ENCODE measurements at regions not wholly inside any gene's neighbourhood (a gene's known extent, or its start where the extent isn't known, plus 50 kb on each side); places are given as distances from the start of the nearest gene placed in this dataset.

DNA sequence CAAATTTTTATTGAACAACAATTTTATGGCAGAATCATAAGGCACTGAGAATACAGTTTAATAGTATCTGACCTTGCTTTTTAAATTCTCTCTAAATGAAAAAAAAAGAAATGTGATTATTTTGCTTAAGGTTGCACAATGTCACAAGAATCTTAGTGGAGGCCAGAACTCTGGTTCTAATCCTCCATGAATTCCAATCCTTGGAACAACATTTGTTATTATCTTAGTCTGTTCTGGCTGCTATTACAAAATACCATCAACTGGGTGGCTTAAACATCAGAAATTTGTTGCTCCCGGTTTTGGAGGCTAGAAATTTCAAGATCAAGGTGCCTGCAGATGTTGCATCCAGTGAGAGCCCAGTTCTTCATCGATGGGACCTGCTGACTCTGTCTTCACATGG, 158.2 kb upstream of the POM121L12 start:
- no peak for DNase-seq

DNA sequence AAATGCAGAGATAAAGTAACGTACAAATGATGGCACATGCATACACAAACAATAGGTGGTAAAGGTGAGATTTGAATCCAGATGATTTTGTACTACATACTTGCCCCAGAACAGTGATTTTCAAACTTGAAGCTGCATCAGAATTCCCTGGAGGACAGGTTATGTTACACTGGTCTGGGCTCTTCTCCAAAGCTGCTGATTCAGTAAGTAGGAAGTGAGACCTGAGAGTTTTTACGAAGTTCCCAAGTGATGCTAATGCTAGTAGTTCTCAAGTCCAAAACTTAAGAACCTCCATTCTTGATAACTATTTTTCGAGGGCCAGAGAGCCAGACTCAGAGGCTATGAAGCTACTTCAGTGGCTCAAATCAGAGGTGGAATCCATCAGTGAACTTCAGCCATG, 159.0 kb upstream of the POM121L12 start:
- DNase-seq, result no peak

DNA sequence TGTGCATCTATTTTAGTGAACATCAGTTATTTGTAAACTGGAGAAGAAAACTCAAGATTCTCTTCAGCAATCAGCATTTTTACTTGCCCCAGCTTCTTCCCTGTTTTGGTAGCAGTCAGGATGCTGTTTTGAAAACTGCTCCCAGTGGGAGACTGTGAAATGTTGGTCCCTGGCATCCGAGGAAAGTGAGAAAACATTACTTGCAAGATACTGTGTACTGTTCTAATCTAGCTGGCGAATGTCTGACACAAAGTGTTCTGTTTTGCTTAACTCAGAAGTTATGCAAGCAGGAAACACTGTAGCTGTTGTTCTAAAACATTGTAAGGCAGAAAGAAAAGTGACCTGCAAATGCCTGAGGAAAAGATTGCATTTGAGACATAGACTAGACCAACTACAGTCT, 171.8 kb upstream of the POM121L12 start:
- DNase-seq, result no peak

DNA sequence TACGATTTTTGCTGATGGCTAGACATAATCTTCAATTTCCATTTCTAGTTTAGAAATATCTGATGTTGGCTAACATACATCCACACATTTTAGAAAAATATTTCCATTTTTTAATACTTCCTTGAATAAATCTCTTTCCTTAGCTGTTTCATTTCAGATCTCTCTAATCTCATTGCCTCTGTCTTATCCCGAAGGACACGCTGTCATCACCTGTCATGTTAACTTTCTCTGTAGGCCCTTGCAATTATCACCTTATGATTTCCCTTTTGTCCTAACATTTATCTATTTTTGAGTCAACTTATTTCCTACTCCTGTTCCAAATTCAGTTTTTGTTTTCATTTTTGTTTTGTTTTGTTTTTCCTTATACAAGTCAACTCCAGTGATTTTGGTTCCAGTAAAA, 173.1 kb upstream of the POM121L12 start:
- DNase-seq, result no peak

DNA sequence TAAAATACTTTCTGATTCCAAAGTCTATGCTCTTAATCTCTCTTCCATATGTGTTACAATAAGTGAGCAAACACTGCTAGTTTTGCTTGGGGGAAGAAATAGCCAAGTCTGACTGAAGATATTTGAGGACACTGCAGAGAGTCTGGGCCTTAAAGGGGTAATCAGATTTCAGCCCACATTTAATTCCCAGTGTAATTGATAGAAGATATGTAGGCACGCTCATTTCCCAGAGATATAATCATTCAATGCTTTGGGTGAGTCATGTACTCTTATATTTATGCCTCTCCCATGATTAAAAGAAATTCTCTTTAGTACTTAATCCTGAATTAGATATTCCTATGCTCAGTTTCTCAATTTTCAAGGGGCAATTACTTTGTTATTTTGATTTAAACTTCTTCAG, 178.1 kb upstream of the POM121L12 start:
- DNase-seq, result no peak

DNA sequence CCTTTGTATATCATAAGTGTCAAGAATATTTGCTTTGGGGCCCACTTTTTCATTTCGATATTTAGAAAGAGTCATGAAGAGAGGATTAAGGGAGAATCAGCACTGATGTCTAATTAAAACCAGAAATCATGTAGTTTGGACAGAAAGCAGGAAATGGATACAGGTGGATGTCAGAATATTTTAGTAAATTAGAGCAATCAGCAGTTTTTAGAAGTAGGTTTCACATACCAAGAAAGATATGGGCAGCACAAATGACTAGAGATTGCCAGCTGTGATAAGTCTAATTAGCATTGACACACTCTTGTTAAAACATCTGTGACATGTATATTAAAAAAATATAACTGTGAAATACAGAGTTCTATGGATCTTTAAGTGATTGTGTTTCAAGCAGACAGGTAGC, 180.8 kb upstream of the POM121L12 start:
- DNase-seq, result no peak

DNA sequence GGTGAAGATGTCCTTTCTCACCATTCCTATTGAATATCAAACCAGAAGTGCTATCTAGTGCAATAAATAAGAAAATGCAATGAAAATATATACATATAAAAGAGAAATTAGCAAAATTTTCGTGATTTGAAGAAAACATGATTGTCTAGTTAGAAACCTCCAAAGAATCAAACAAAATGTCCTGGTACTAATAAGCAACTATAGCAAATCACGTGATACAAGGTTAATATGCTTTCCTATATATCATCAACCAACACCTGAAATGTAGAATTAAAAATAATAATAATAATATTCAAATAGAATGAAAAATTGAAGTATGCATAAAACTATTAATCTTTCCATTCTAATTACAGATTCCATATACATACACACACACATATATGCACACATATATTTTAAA, 183.9 kb upstream of the POM121L12 start:
- DNase-seq, result no peak

DNA sequence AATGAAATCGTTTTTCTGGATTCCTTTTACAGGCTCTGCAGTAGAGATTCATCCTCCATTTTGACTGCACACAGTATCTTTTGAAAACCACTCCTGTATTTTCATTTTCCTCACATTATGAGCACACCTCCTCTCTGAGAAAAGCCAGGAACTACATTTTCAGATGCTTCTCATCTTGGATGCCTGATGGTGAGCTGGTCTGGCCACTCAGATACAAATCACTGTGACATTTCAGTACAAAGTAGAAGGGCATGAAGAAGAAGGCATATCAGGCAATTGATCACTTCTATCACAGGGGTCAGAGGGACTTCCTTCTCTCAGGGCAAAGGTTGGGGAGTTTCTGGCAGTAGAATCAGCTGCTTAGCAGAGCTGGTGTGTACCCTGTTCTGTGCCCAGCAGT, 192.0 kb upstream of the POM121L12 start:
- DNase-seq, result no peak

DNA sequence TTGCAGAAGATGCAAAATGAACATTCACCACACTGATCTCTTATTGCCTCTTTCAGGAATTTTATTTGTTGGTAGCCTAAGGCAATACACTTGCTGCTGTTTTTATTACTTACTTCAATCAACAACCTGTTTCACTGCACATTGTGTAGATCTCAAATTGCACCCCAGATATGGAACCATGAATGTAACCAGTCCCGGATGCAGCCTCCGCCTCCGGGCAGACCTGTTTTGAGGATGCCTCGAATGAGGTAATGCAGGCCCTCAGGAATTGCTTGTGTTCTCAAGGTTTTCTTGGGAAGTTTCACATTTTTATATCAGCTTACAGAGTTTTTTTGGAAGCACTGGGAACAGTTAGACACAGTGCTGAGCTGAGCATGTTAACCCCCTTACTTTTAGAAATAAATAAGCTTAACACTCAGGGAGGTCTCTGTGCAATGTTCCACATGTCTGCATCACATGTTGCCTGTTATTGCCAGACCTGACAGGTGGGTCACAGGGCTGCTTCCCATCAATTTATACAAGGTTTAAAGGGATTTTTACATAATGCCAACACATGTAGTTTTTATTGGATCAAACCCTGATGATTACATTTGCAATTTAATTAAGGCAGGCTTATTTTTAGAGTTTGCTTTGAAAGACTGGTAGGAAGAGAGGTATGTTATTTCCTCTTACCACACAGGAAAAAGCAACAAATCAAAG, 193.1 kb upstream of the POM121L12 start:
- DNase-seq, result no peak

DNA sequence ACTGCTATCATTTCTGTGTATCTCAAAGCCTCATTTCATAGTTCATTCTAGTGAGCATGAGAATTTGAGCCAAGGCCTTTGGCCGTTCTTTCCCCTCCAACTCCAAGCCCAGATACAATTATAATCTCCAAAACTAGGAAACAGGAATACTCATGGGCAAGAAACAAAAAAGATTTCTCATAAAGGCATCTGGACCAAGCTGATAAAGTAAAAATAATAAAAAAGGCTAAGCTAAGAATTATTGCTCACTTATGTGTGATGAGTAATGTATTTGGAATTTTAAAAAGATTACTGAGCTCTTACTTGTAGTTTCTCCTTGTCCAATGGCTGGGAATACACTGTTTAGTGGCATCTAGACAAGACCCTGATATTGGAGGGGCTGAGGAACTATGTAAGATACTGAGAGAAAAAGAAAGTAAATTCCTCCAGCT, 196.4 kb upstream of the POM121L12 start:
- no peak for DNase-seq

DNA sequence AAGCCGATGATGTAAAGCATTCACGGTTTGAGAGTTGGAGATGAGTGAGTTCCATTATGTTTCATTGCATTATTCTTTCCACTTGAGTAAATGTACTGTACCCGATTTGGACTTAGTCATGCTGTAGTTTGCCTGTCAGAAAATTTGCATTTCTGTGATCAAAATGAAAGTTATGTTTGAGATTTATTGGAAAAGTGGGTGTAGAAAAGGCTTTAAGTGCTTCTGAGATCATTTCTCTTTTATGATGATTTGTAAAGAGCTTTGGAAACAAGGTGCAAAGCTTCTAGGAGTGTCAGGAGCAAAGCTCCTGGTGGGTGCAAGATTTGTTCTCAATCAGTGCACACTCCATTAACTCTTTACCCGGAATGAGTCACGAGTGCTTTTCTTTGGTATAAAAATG, 204.1 kb upstream of the POM121L12 start:
- DNase-seq, result no peak

DNA sequence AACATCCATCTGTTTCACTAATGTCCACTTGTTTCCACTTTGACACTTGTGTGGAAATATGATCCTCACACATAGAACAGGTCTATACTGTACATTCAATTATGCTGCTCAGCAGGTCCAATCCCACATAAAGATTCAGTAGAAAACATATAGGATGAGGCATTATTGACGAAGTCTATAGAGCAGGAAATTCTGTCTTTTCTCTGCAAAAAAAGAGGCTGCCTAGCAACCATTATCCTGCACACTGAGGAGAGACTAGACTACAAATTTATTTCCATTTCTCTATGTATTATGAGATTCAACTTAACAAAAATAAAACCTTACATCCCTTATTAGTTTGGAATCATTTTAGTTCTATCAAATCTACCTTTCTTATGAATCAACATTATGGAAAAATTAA, 204.6 kb upstream of the POM121L12 start:
- DNase-seq, result no peak

DNA sequence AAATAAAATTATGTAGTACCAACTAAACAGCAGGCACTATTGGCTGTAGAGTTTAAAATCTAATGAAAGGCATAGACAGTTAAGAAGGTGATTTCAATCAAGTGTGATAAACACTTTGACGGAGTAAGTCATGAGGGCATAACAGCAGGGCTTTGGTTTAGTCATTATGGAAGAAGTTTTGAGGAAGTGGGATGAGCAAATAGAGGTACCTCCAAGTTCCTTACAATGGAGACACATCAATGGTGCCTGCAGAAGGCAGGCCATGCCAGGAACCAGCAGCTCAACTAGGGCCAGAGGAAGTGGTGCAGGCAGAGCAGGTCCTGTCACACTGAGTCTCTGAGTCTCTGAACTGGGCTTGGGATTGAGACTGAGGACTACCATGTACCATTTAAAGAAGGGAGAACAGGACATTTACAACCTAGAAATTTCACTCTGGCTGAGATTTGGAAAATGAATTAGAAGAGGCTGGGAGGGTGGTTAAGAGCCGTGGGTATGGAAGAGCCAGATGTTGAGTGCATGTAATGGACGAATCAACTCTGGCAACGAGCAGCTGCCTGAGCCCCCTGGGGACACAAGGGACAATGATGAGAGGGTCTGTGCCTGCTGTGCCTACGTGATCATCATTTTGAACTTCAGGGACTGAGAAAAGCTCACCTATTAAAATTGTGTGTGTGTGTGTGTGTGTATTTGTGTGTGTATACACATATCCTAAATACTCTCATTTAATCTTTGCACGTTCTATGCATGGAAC, 208.7 kb upstream of the POM121L12 start:
- DNase-seq, result no peak

DNA sequence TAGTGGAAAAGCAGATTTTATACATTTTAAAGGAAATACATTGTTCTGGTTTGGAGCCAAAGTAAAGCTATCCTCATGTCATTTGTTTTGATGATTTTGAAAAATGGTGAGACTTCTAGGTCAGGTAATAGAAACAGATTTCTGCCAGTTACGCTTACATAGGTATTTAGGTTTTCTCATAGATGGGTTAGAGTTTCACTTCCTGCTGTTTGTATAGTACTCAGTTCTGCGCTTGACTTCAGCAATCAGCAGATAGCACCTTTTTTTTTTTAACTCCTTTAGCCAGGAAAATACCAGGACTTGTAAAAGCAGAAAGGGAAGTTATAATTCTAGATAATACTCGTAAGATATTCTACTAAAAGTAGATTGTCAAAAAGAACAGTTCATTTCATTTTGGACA, 209.8 kb upstream of the POM121L12 start:
- DNase-seq, result no peak

DNA sequence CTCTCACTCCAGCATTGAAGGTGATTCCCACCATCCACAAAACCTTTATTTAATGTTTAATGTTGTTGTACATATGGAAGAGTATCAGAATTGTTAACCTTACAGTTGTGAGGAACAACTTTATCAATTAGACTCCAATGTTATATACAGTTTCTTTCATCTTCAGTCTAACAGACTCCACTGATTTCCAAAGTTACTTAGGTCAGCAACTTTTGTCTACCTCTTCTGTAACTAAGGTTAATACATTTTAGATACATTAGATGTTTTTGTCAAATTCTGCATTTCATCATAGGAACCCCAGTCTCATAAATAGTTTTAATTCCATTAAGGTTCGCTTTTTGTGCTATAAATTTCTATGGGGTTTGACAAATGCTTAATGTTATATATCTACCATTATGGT, 223.9 kb upstream of the POM121L12 start:
- no peak for DNase-seq

DNA sequence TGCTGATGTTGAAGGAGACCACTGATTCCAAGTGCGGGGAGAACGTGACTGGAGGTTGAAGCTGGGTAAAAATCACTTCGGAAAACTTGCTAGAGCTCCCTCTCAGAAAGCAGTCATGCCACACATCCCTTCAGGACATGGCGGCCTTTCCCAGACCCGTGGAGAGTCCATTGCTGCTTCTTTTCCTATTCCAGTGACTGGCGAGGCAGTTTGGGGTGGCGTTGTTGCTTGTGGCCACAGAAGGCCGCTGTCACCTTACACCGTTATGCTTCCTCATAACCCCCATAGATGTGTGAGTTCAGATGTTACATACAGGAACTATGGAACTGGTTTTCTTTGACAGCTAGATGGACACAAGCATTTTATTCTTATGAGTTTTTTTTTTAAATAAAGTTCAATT, 235.6 kb upstream of the POM121L12 start:
- DNase-seq, result no peak

DNA sequence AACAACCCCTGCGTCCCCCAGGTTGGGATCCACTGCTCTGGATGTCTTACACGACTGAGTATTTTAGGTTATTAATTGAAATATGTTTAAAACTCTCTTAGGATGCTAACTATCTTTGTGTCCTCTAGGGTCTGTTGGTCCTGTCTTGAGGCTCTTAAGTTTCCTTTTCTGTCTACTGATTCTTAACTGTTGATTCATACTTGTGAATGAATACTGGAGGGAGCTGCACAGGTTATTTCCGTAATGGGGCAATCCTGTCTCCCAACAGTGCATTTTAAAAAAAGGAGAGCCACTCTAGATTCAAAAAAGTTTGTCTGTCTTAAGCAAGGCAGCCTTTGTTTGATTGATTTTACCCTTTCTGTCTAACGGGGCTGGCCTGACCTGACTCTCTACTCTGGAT, 237.6 kb upstream of the POM121L12 start:
- no peak for DNase-seq

DNA sequence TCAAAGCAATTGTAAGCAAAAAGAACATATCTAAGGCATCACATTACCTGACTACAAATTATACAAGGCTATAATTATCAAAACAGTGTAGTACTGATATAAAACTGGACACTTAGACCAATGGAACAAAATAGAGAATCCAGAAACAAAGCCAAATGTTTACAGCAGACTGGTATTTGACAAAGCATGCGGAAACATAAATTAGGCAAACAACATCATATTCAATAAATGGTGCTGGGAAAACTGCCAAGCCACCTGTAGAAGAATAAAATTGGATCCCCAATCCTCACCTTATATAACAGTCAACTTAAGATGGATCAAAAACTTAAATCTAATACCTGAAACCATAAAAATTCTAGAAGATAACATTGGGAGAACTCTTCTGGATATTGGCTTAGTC, 240.8 kb upstream of the POM121L12 start:
- DNase-seq, result no peak

DNA sequence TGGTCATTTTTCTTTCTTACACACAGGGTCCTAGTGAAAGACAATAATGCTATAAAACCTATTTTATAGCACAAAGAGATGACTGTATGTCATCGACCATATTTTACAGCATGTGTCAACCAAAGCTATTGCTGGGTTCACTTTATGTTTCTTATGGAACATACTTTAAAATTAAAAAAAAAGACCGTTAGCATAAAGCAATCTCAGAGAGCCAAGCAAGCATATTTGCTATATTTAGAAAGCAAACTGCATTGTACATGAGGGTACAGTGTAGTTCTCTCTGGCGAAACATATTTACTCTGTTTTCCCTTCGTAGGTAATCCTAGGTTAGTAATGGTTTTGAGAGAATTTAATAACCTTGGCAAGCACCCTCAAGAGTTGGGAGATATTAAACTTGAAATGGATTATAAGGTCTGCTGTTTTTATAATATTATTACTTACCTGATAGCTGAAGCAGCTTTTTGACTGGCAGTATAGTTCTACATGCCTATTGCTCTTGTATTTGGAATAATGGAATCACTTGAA, 244.2 kb upstream of the POM121L12 start:
- DNase-seq, result no peak

DNA sequence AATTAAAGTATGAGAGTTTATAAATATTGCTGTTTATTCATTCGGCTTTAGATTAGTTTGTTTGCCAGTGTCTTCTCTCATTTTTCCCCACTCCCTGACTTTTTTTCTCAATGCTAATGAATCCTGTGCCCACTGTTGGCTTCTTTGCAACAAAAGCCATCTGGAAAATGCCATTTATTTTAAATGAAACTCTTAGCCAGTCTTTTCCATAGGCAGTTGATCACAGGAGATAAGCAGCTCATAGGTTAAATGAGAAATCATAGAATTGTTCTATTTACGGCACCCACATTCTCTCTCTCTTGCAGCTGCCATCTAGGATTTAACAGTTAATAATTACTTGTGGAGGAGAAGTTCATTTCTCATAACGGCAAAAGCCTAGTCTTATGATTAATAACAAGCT, 249.3 kb upstream of the POM121L12 start:
- DNase-seq, result no peak

DNA sequence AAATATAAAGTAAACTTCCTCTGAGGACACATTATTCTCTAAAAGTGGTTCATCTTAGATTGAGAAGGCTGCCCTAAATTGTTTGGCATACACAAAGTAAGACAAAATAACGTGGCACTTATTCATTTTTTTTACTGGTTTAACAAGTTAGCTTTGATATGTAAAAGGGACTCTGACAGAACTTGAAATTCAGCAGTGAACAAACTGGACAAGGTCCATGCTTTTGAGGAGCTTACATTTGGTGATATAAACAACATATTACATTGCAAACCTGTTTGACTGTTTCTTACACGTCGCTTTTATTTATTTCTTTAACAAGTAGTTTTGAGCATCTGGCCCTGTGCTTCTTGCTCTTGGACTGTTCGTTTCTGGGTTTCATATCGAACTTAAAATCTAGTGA, 253.1 kb upstream of the POM121L12 start:
- no peak for DNase-seq

DNA sequence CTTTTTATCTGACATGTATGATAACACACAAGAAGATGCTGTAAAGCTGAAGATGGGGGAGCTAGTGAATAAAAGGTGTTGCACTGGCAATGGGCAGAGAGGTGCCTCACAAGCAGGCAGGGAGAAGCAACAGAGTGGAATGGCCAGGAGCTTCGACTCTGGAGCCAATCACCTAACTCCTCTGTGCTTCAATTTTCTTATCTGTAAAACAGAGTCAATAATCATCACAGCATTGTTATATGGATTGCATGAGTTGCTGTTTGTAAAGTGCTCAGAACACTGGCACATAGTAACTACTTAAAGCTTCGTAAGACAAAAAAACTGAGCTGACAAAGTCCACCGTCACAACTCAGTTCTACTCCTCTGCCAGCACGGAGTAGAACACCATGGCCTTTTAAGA, 254.2 kb upstream of the POM121L12 start:
- no peak for DNase-seq

DNA sequence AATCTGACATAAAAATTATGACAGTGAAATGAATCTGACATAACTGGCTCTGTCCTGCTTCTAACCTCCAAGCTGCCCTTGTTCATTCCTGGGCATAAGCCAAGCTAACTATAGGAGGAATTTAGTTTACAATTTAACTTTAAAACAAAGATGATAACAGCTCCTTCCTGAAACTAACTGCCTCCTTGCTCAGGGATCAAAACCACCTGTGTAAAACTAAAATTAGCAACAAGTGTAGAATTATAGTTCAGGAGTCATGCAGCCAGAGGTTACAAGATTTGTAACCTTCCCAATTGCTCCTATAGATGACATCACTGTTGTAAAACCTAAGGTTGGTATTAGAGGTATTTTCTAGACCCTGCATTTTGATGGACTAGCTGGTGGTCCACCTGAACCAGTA, 256.4 kb upstream of the POM121L12 start:
- no peak for DNase-seq

DNA sequence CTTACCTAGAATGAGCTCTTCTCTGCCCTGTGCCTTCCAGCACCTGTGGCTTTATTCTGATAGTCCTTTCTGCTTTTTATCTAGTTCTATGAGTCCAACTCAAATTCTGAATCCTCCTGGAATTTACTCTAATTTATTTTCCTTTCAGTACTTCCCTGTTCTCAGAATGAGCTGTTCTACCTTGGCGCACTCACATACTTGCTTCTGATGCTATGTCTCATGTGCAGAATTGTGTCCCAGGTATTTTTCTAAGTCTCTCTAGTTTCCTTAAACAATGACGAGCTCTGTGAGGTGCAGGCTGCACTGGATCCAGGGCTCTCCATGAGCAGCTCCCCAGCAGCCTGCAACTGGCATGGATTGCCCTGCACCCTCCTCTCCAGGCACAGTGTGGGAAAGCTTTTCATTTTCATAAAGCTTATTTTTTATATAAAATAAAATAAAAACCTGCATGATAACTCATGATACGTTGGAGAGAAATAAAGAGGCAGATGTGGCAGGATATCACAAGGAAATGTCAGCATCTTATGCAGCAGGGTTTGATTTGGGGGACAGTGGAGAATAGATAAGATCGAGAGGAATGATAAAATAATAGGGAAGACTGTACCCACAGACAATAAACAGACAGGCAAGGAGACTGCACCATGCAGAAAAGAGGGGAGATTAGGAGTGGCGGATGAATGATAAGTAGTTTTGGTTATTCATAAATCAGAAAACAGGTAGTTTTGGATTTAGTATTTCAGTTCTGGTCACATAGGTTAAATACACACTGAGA, 258.2 kb upstream of the POM121L12 start:
- no peak for DNase-seq
